Left renal pelvis (tissue), 4 donors: ENCODE measurements at regions not wholly inside any gene's neighbourhood (a gene's known extent, or its start where the extent isn't known, plus 50 kb on each side); places are given as distances from the start of the nearest gene placed in this dataset.
"Not testable (repeated sequence)": the region's sequence is repeated elsewhere in the genome, so short reads cannot be mapped to it uniquely, and the experiment has no call there.

Experiments used
- DNase-seq, 4 donors: peaks; one replicate each; pipeline ENCODE4 v3.0.0-alpha.2; 2013; ENCODE audit warnings: low read depth in 4 of 4, low spot score in 3 of 4

- DNase-seq, result not testable (repeated sequence)
Measured at GRCh38 chr17:64730023-64730422, 67.9 kb upstream of the SMURF2 start.

- no peak for DNase-seq
Measured at GRCh38 chr17:64729201-64729600, 67.1 kb upstream of the SMURF2 start.

DNA sequence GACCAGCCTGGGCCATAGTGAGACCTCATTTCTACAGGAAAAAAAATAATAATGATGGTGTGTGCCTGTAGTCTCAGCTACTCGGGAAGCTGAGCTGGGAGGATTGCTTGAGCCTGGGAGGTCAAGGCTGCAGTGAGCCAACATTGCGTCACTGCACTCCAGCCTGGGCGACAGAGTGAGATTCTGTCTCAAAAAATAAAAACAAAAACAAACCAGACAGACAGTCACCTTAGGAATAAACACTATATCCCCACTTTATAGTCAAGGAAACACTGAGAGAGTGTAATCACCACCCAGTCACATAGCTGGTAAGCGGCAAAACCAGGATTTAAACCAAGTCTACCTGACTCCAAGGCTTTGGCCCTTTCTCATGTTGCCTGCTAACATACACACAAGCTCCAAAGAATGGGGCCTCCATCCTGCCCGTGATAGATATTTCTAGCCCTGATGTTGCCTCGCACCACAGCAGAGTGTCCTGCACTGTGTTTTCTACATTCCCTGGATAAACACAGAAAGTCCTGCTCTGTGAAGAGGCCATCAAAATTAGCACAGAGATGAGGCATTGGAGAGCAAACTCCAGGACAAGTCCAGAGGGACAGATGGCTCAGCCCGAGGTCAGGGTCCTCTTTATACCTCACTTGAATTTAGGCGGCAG, 66.1 kb upstream of the SMURF2 start:
- DNase-seq, result no peak

GRCh38 chr17:64726025-64726424, 63.9 kb upstream of the SMURF2 start:
- not testable (repeated sequence) for DNase-seq

- not testable (repeated sequence) for DNase-seq
Measured at GRCh38 chr17:64724246-64724645, 62.1 kb upstream of the SMURF2 start.

- DNase-seq, result no peak
Measured at GRCh38 chr17:64723781-64724180, 61.7 kb upstream of the SMURF2 start.

DNA sequence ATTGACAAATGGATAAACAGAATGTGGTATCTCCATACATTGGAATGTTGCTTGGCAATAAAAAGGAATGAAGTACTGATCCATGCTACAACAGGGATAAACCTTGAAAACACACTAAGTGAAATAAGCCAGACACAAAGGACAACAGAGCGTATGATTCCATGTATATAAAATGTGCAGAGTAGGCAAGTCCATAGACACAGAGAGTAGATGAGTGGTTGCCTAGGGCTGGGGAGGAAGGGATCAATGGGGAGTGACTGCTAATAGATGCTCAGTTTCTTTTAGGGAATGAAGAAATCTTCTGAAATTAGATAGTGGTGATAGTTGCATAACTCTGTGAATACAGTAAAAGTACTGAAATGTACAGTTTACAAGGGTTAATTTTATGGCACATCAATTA, 59.4 kb upstream of the SMURF2 start:
- DNase-seq, result not testable (repeated sequence)

DNA sequence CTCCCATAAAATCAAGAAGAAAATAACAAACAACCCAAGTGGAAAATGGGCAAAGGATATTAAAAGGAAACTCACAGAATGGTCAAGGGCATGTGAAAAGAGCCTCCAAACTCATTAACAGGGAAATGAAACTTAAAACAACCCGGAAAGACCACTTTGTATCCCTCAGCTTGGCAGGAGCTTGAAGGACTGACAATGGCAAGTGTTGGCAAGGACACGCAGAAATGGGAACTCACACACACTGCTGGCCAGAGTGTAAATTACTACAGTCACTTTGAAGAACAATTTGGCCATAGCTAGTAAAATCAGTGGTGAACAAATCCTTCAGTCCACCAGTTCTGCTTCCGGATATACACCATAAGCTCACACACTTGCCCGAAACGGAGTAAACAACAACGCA, 58.1 kb upstream of the SMURF2 start:
- DNase-seq, result not testable (repeated sequence)

DNA sequence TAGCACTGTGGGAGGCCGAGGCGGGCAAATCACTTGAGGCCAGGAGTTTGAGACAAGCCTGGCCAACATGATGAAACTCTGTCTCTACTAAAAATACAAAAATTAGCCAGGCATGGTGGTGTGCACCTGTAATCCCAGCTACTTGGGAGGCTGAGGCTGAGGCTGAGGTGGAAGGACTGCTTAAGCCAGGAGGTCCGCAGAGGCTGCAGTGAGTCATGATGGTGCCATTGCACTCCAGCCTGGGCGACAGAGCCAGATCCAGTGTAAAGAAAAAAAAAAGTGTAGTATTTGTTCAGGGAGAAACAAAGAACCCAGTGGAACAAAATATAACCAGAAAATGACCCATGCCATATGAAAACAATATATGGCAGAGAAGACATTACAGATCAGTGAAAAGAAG, 57.4 kb upstream of the SMURF2 start:
- DNase-seq, result not testable (repeated sequence)

- DNase-seq, result not testable (repeated sequence)
Measured at GRCh38 chr17:64718816-64719215, 56.7 kb upstream of the SMURF2 start.

- no peak for DNase-seq
Measured at GRCh38 chr17:64718058-64718457, 56.0 kb upstream of the SMURF2 start.

GRCh38 chr17:64716496-64716895, 54.4 kb upstream of the SMURF2 start:
- not testable (repeated sequence) for DNase-seq

GRCh38 chr17:64713786-64714185, 51.7 kb upstream of the SMURF2 start:
- DNase-seq, result not testable (repeated sequence)

- DNase-seq, result not testable (repeated sequence)
Measured at GRCh38 chr17:64712557-64713351, 50.6 kb upstream of the SMURF2 start.
